Activated T-helper 17 cell treated with anti-CD3 and anti-CD28 coated beads, Interleukin-2, amount 50 U/mL, for 72 hours (primary cell): ENCODE measurements at regions not wholly inside any gene's neighbourhood (a gene's known extent, or its start where the extent isn't known, plus 50 kb on each side); places are given as distances from the start of the nearest gene placed in this dataset.

Experiments used
- ATAC-seq: fragments of 150-1000 bp; cut with Tn5 transposase; replicated peaks from 2 replicates; pipeline ENCODE4 v1.10.0; 2021; ENCODE audit warnings: mild to moderate bottlenecking, moderate library complexity
- H3K27ac Mint-ChIP-seq: one replicate; pipeline ENCODE4 v1.8.0; 2022; ENCODE audit warnings: mixed read lengths
- H3K27me3 Mint-ChIP-seq: one replicate; pipeline ENCODE4 v1.8.0; 2022; ENCODE audit warnings: mixed read lengths
- H3K36me3 Mint-ChIP-seq: one replicate; pipeline ENCODE4 v1.8.0; 2022; ENCODE audit warnings: low read depth, mild to moderate bottlenecking, mixed read lengths
- H3K4me1 Mint-ChIP-seq: one replicate; pipeline ENCODE4 v1.8.0; 2022; ENCODE audit warnings: mixed read lengths
- H3K4me3 Mint-ChIP-seq: one replicate; pipeline ENCODE4 v1.8.0; 2022; ENCODE audit warnings: mild to moderate bottlenecking, mixed read lengths
- H3K9me3 Mint-ChIP-seq: one replicate; pipeline ENCODE4 v1.8.0; 2022; ENCODE audit warnings: mixed read lengths

DNA sequence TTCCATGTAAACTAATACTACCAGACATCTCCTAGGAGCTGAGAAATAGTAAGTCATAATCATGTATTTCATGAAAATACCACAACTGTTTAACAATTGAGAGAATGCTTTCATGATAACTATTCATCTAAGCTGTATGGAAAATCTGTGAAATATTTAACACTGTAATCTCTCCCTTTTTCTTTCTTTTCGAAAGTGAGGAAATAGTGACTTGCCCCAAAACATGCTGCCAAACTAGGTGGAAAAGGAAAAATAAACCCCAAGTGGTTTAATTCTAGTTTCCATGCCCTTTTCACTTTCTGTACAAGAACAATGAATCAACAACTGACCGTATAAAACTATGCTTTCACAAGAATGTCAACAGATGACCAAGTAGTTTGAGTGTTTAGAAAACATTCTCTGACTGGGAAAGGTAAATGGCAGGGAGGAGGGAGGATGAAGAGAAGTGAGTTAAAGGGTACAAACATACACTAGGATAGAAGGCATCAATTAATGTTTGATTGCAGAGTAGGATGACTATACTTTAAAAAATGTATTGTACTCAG, 147.5 kb upstream of the AVPR1A start:
- no peaks in the 10 kb centered on the region for H3K27me3 Mint-ChIP-seq
- H3K4me3 Mint-ChIP-seq = no peak overlapping the region
- H3K9me3 Mint-ChIP-seq = peaks cover 4% of the 10 kb centered on the region
- H3K36me3 Mint-ChIP-seq = no peaks in the 10 kb centered on the region
- no peak overlapping the region for H3K27ac Mint-ChIP-seq
- no peak for ATAC-seq
- no peaks in the 10 kb centered on the region for H3K4me1 Mint-ChIP-seq

DNA sequence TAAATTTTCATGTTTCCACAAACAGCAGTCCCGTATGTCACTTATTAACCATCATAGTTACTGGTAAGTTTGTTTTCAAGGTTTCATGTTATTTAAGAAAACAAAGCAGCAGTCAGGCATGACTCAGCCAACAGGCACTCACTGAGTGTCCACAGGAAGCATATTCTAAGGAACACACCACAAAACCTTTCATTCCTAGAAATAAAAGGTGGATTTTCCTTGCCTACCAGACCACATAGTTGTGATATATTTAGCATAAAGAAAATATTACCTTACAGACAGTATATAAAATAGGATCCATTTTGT, 143.3 kb upstream of the AVPR1A start:
- Mint-ChIP-seq H3K36me3 (no peaks in the 10 kb centered on the region), H3K27me3 (no peaks in the 10 kb centered on the region), H3K27ac (no peak overlapping the region), H3K4me1 (no peaks in the 10 kb centered on the region), H3K9me3 (peaks cover 4% of the 10 kb centered on the region), H3K4me3 (no peak overlapping the region)
- ATAC-seq = no peak

DNA sequence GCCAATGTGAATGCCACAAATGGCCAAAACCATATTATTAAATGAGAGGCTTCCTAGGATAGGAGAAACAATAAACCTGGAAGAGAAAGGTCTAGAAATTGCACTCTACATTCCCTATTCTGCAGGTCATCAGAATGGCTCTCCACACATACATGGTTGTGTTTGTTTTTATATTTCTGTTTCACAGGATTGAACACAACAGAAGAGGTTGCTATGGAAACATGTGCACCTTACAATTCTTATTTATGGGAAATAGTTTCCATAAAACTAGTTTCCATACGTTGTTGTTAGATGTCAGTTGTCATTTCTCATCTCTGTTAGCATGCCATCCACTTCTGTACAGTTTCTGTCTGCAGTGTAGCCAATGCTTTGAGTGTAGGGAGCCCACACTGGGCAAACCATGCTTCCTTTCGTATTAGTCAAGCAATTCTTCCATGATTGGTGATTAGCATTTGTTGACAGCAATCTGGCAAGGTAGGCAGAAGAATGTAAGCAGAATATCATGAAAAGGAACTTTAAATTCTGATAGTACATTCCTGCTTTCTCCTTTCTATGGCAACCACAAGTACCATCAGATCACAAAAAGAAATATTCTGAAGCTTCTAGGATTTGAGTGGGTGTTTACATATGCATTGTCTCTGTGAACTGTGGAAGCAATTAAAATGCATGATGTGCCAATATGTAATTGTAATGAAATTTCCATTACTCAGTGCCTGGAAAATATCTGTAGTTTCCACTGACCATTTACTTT, 141.6 kb upstream of the AVPR1A start:
- Mint-ChIP-seq H3K4me3 (no peak overlapping the region), H3K4me1 (no peaks in the 10 kb centered on the region), H3K9me3 (peaks cover 4% of the 10 kb centered on the region), H3K27me3 (no peaks in the 10 kb centered on the region), H3K36me3 (no peaks in the 10 kb centered on the region), H3K27ac (no peak overlapping the region)
- no peak for ATAC-seq

DNA sequence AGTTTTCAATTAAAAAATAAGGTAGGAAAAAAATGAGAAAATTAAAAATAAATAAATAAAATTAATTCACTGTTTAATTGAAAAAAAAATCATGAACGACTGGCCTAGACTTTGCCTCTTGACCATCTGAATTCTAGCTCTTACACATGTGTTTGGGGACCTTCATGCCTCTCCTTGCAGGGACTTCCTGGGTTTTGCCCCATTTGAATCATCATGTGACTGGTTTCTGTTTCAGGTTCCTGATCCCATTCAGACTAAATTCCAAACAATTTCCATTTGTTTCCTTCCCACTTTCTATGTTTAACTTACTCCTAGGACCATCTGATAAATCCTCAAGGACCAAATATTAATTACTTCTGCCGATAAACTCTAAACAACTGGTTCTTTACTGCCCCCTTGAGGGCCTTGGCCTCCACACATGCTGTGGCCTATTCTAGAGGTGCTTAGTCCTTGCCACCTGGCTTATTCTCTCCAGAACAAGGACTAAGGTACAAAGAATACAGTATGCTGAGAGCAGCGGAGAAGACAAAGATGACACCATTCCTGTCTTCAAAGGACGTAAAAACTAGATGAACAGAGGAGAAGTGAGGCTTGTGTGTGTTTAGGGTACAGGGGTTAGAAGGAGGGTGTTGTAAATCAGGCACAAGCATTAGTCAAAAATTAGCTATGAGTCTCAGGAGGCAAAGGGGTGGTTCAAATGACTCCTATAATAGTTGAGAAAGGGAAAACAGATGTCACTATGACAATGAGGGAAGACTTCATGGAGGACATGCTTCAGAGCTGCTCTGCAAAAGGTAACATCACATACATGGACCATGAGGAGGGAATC, 125.8 kb upstream of the AVPR1A start:
- no peaks in the 10 kb centered on the region for H3K36me3 Mint-ChIP-seq
- no peak overlapping the region for H3K4me3 Mint-ChIP-seq
- peaks cover 3% of the 10 kb centered on the region for H3K27me3 Mint-ChIP-seq
- no peaks in the 10 kb centered on the region for H3K9me3 Mint-ChIP-seq
- no peak overlapping the region for H3K27ac Mint-ChIP-seq
- no peak for ATAC-seq
- no peaks in the 10 kb centered on the region for H3K4me1 Mint-ChIP-seq

- Mint-ChIP-seq H3K4me3 (no peak overlapping the region), H3K4me1 (no peaks in the 10 kb centered on the region), H3K27me3 (no peaks in the 10 kb centered on the region), H3K27ac (no peak overlapping the region), H3K9me3 (peaks cover 27% of the 10 kb centered on the region), H3K36me3 (no peaks in the 10 kb centered on the region)
- ATAC-seq = no peak
Measured at GRCh38 chr12:63266988-63267387, 116.0 kb upstream of the AVPR1A start.

GRCh38 chr12:63264629-63265028, 113.6 kb upstream of the AVPR1A start:
- H3K27ac Mint-ChIP-seq = no peak overlapping the region
- peaks cover 23% of the 10 kb centered on the region for H3K9me3 Mint-ChIP-seq
- no peaks in the 10 kb centered on the region for H3K36me3 Mint-ChIP-seq
- no peaks in the 10 kb centered on the region for H3K27me3 Mint-ChIP-seq
- H3K4me1 Mint-ChIP-seq = no peaks in the 10 kb centered on the region
- no peak overlapping the region for H3K4me3 Mint-ChIP-seq
- no peak for ATAC-seq

- H3K36me3 Mint-ChIP-seq = no peaks in the 10 kb centered on the region
- peaks cover 22% of the 10 kb centered on the region for H3K9me3 Mint-ChIP-seq
- H3K27me3 Mint-ChIP-seq = no peaks in the 10 kb centered on the region
- ATAC-seq = no peak
- no peak overlapping the region for H3K27ac Mint-ChIP-seq
- H3K4me3 Mint-ChIP-seq = no peak overlapping the region
- H3K4me1 Mint-ChIP-seq = no peaks in the 10 kb centered on the region
Measured at GRCh38 chr12:63250486-63250885, 99.5 kb upstream of the AVPR1A start.

DNA sequence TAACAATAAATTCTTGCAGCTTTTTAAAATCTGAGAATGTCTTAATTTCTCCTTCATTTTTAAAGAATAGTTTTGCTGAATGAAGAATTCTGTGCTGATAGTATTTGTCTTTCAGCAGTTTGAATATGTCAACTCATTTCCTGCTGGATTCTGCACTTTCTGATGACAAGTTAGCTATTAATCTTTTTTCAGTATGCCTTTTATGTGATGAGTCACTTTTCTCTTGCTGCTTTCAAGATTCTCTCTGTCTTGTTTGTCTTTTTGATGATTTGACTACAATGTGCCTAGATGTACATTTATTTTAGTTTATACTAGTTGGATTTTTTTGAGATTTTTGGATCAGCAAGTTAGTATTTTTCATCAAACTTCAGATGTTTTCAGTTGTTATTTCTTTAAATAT, 87.9 kb upstream of the AVPR1A start:
- H3K27ac Mint-ChIP-seq = no peak overlapping the region
- peaks cover 16% of the 10 kb centered on the region for H3K9me3 Mint-ChIP-seq
- H3K4me3 Mint-ChIP-seq = no peak overlapping the region
- no peak for ATAC-seq
- no peaks in the 10 kb centered on the region for H3K4me1 Mint-ChIP-seq
- H3K36me3 Mint-ChIP-seq = no peaks in the 10 kb centered on the region
- H3K27me3 Mint-ChIP-seq = no peaks in the 10 kb centered on the region

DNA sequence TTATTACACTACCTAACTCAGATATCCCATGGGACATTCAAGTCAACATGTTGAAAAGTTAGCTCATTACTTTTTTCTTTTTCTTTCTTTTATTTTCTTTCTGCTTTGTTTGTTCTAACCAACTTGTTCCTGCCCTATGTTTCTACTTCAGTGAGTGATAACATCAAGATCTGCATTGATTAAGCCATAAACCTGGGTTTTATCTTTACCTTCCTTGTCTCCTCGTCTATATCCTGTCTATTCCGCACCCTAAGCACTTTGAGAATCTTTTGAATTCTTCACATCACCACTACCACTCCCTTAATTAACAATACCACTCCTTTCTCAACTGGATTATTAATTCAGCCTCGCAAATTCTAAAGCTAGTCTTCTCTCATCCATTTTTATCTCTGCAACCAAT, 81.9 kb upstream of the AVPR1A start:
- no peak overlapping the region for H3K27ac Mint-ChIP-seq
- no peak overlapping the region for H3K4me3 Mint-ChIP-seq
- H3K27me3 Mint-ChIP-seq = no peaks in the 10 kb centered on the region
- no peaks in the 10 kb centered on the region for H3K9me3 Mint-ChIP-seq
- no peaks in the 10 kb centered on the region for H3K36me3 Mint-ChIP-seq
- no peak for ATAC-seq
- H3K4me1 Mint-ChIP-seq = no peaks in the 10 kb centered on the region

DNA sequence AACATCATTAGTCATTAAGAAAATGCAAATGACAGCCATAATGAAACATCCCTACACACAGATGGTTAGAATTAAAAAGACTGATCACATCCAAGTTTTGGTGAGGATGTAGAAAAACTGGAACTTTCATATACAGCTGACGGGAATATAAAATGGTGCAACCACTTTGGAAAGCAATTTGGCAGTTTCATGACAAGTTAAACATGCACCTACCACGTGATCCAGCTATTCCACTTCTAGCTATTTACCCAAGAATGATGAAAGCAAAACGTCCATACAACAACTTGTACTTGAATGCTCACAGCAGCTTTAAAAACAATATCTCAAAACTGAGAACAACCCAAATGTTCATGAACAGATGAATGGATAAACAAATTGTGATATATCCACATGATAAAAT, 77.9 kb upstream of the AVPR1A start:
- H3K27me3 Mint-ChIP-seq = no peaks in the 10 kb centered on the region
- H3K27ac Mint-ChIP-seq = no peak overlapping the region
- H3K4me1 Mint-ChIP-seq = no peaks in the 10 kb centered on the region
- H3K9me3 Mint-ChIP-seq = no peaks in the 10 kb centered on the region
- H3K4me3 Mint-ChIP-seq = no peak overlapping the region
- no peak for ATAC-seq
- H3K36me3 Mint-ChIP-seq = no peaks in the 10 kb centered on the region

DNA sequence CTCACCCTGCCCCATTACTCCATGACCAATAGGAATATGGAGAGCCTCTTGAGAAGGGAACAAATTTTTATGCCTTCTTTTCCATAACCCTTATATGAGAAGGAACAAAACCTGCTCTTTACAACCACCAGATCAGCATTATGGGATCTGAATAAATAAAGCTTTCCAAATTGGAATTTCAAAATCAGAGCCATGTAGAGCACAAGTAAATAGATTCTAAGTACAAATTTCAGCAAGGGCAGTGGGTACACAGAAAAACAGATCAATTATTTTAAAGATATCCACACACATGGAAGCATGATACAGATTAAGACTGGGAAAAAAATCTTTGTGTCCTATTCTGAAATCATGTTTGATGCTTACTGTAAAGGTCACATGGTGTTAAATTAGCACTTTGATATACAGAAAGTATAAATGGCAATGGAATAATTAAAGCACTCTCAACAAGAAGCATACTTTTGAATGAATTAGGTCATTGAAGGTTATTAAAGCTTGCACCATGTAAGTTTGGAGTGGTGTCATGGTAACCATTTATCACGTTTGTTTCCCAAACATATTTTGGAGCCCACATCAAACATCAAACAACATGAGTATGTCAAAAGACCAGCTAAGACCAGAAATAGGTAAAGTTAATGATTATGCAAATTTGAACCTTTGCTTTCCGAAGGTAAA, 75.9 kb upstream of the AVPR1A start:
- H3K27ac Mint-ChIP-seq = no peak overlapping the region
- no peaks in the 10 kb centered on the region for H3K36me3 Mint-ChIP-seq
- no peaks in the 10 kb centered on the region for H3K4me1 Mint-ChIP-seq
- no peaks in the 10 kb centered on the region for H3K9me3 Mint-ChIP-seq
- H3K27me3 Mint-ChIP-seq = no peaks in the 10 kb centered on the region
- no peak for ATAC-seq
- no peak overlapping the region for H3K4me3 Mint-ChIP-seq

DNA sequence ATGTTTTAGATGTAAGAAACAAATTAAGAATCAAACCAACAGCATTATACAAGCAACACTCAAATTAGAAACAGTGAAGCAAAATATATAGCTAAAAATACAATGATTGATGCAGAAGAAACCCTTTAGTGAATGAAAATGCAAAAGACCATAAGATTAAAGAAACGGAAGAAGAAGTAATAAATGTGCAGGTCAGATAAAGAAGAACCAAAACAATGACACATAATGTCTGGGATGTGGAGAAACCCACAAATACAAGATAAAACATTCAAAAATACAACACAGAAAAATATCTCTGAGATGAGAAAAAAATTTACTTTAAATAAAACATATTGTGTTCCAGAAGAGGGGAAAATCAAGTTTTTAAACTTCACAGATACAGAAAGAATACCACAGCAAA, 73.4 kb upstream of the AVPR1A start:
- Mint-ChIP-seq H3K36me3 (no peaks in the 10 kb centered on the region), H3K27me3 (no peaks in the 10 kb centered on the region), H3K4me3 (no peak overlapping the region), H3K27ac (no peak overlapping the region), H3K4me1 (no peaks in the 10 kb centered on the region), H3K9me3 (no peaks in the 10 kb centered on the region)
- no peak for ATAC-seq

- no peaks in the 10 kb centered on the region for H3K36me3 Mint-ChIP-seq
- no peak for ATAC-seq
- no peak overlapping the region for H3K4me3 Mint-ChIP-seq
- no peaks in the 10 kb centered on the region for H3K9me3 Mint-ChIP-seq
- H3K27me3 Mint-ChIP-seq = no peaks in the 10 kb centered on the region
- no peaks in the 10 kb centered on the region for H3K4me1 Mint-ChIP-seq
- no peak overlapping the region for H3K27ac Mint-ChIP-seq
Measured at GRCh38 chr12:63223128-63223527, 72.1 kb upstream of the AVPR1A start.

DNA sequence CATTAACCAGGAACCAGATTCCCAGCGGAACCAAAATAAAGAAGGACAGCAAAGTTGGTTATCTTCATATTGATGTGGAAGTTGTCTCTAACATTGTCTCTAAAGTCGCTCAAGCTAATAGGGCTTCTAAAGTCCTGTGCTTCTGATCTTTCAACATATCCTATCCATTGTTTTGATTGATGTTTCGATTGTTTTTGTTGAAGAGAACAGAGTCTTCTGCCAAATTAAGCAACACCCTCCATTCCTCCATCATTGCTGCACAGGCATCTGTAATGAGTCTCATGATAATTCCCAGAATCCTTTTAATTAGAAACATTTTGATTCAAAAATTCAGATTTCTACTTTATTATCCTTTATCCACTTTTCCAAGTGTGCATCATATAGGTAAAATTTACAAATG, 71.6 kb upstream of the AVPR1A start:
- ATAC-seq = no peak
- no peaks in the 10 kb centered on the region for H3K36me3 Mint-ChIP-seq
- no peak overlapping the region for H3K27ac Mint-ChIP-seq
- H3K27me3 Mint-ChIP-seq = no peaks in the 10 kb centered on the region
- H3K4me3 Mint-ChIP-seq = no peak overlapping the region
- no peaks in the 10 kb centered on the region for H3K9me3 Mint-ChIP-seq
- no peaks in the 10 kb centered on the region for H3K4me1 Mint-ChIP-seq

DNA sequence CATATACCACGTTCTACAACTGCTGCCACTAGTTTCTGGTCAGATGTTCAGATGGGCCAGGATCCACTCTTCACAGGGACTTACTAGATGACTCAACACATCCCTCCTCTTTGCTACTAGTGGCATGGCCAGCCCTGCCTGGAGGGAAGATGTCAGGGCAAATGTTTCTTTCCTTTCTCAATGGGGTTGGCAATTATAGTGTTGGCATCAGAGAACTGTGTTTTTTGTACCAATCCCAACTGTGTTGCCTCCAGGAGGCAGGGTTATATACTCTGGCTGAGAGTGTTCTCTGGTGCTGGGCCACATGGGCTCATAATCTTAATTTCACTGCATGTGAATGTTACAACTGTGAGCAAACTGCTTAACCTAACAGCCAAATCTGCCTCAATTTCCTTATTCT, 69.9 kb upstream of the AVPR1A start:
- Mint-ChIP-seq H3K27me3 (no peaks in the 10 kb centered on the region), H3K27ac (no peak overlapping the region), H3K4me3 (no peak overlapping the region), H3K4me1 (no peaks in the 10 kb centered on the region), H3K9me3 (no peaks in the 10 kb centered on the region), H3K36me3 (no peaks in the 10 kb centered on the region)
- no peak for ATAC-seq
